GM04503 (cell line): ENCODE measurements at regions not wholly inside any gene's neighbourhood (a gene's known extent, or its start where the extent isn't known, plus 50 kb on each side); places are given as distances from the start of the nearest gene placed in this dataset.

ENCODE experiments used
- DNase-seq: peaks from one replicate; pipeline ENCODE4 v3.0.0-alpha.2; 2012; ENCODE audit warnings: low read depth

- DNase-seq, result no peak
Measured at GRCh38 chr3:43207628-43208085, 78.7 kb upstream of the SNRK start.

- DNase-seq, result no peak
Measured at GRCh38 chr3:43206632-43207031, 79.7 kb upstream of the SNRK start.

GRCh38 chr3:43206105-43206504 lies 80.2 kb upstream of the SNRK start:
- DNase-seq, result no peak

GRCh38 chr3:43203022-43203421 lies 83.3 kb upstream of the SNRK start:
- DNase-seq, result no peak

GRCh38 chr3:43201581-43201980 lies 84.8 kb upstream of the SNRK start:
- no peak for DNase-seq

GRCh38 chr3:43199645-43200306 lies 86.6 kb upstream of the SNRK start:
- no peak for DNase-seq

- no peak for DNase-seq
Measured at GRCh38 chr3:43198791-43199644, 87.3 kb upstream of the SNRK start.

GRCh38 chr3:43198301-43198700 lies 88.0 kb upstream of the SNRK start:
- no peak for DNase-seq

GRCh38 chr3:43197181-43197580 lies 89.2 kb upstream of the SNRK start:
- no peak for DNase-seq

GRCh38 chr3:43196721-43197120 lies 89.6 kb upstream of the SNRK start:
- no peak for DNase-seq

GRCh38 chr3:43195115-43195498 lies 89.2 kb upstream of the POMGNT2 start:
- DNase-seq, result no peak

- no peak for DNase-seq
Measured at GRCh38 chr3:43194490-43195114, 88.7 kb upstream of the POMGNT2 start.

- no peak for DNase-seq
Measured at GRCh38 chr3:43194069-43194468, 88.2 kb upstream of the POMGNT2 start.

- no peak for DNase-seq
Measured at GRCh38 chr3:43192028-43192427, 86.1 kb upstream of the POMGNT2 start.

GRCh38 chr3:43191116-43191515 lies 85.2 kb upstream of the POMGNT2 start:
- no peak for DNase-seq

- peak; percentile 88 for DNase-seq
Measured at GRCh38 chr3:43190670-43191069, 84.8 kb upstream of the POMGNT2 start.

- no peak for DNase-seq
Measured at GRCh38 chr3:43187836-43188479, 82.1 kb upstream of the POMGNT2 start.

- DNase-seq, result no peak
Measured at GRCh38 chr3:43185983-43186314, 80.1 kb upstream of the POMGNT2 start.

- DNase-seq, result no peak
Measured at GRCh38 chr3:43185274-43185982, 79.5 kb upstream of the POMGNT2 start.

- no peak for DNase-seq
Measured at GRCh38 chr3:43183456-43183855, 77.6 kb upstream of the POMGNT2 start.

GRCh38 chr3:43181202-43181821 lies 75.4 kb upstream of the POMGNT2 start:
- no peak for DNase-seq

GRCh38 chr3:43180694-43181093 lies 74.8 kb upstream of the POMGNT2 start:
- DNase-seq, result no peak
